ENCODE measurements at regions not wholly inside any gene's neighbourhood (a gene's known extent, or its start where the extent isn't known, plus 50 kb on each side); places are given as distances from the start of the nearest gene placed in this dataset.
A peak's percentile ranks its signal among the peaks of the same experiment; 100 is the strongest.

- no peak overlapping the region for H3K4me3 ChIP-seq
- 43% methylated on average over 5 of the region's 5 CpGs for WGBS (ENCODE audit: low lambda C conversion rate, missing lambda C conversion rate)
- no peak overlapping the region for H2AFZ ChIP-seq
- H3K4me1 ChIP-seq (ENCODE audit: insufficient read depth) = no peaks in the 10 kb centered on the region
- H3K9me3 ChIP-seq (ENCODE audit: low read depth) = no peaks in the 10 kb centered on the region
- no peaks in the 10 kb centered on the region for H3K36me3 ChIP-seq (replicated peaks; ENCODE audit: insufficient read depth, low read depth)
- TF ChIP-seq, protein P1, sequence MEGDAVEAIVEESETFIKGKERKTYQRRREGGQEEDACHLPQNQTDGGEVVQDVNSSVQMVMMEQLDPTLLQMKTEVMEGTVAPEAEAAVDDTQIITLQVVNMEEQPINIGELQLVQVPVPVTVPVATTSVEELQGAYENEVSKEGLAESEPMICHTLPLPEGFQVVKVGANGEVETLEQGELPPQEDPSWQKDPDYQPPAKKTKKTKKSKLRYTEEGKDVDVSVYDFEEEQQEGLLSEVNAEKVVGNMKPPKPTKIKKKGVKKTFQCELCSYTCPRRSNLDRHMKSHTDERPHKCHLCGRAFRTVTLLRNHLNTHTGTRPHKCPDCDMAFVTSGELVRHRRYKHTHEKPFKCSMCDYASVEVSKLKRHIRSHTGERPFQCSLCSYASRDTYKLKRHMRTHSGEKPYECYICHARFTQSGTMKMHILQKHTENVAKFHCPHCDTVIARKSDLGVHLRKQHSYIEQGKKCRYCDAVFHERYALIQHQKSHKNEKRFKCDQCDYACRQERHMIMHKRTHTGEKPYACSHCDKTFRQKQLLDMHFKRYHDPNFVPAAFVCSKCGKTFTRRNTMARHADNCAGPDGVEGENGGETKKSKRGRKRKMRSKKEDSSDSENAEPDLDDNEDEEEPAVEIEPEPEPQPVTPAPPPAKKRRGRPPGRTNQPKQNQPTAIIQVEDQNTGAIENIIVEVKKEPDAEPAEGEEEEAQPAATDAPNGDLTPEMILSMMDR (IDR thresholded peaks at IDR 0.05; ENCODE audit: poor library complexity) = peak; percentile 43
- no peak for TF ChIP-seq EZH2phosphoT487 (IDR thresholded peaks at IDR 0.05; ENCODE audit: low read depth, severe bottlenecking, unreplicated experiment)
- no peaks in the 10 kb centered on the region for H4K20me1 ChIP-seq (ENCODE audit: insufficient read depth, poor library complexity, severe bottlenecking)
- H3K79me2 ChIP-seq = no peaks in the 10 kb centered on the region
- no peaks in the 10 kb centered on the region for H3K9me2 ChIP-seq (replicated peaks; ENCODE audit: insufficient read depth)
- peak; percentile 37 for DNase-seq (ENCODE audit: low spot score)
- no peak overlapping the region for H3K4me2 ChIP-seq
- no peaks in the 10 kb centered on the region for H3K27me3 ChIP-seq
- H3K27ac ChIP-seq = no peak overlapping the region
These were observed 788.4 kb upstream of the PRMT6 start for GRCh38 chr1:106268070-106268469.

DNA sequence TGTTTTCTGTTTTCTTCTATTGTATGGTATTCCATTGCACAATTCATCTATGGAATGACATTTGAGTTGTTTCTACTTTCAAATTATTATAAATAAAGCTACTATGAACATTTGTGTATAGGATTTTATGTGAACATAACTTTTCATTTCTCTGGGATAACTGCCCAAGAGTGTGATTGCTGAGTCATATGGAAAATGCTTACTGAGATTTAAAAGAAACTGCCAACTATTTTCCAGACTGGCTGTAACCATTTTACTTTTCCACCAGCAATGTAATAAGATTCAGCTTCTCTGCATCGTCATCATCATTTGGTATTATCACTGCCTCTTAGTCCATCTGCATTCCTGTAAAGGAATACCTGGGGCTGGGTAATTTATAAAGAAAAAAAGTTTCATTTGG lies 779.6 kb upstream of the PRMT6 start:
- Histone ChIP-seq H4K20me1 (ENCODE audit: insufficient read depth, poor library complexity, severe bottlenecking) (no peaks in the 10 kb centered on the region), H3K4me3 (no peak overlapping the region), H3K4me2 (no peak overlapping the region), H3K27ac (no peak overlapping the region), H3K36me3 (replicated peaks; ENCODE audit: insufficient read depth, low read depth) (no peaks in the 10 kb centered on the region), H3K27me3 (no peaks in the 10 kb centered on the region), H2AFZ (no peak overlapping the region), H3K4me1 (ENCODE audit: insufficient read depth) (no peaks in the 10 kb centered on the region), H3K9me3 (ENCODE audit: low read depth) (no peaks in the 10 kb centered on the region), H3K79me2 (no peaks in the 10 kb centered on the region), H3K9me2 (replicated peaks; ENCODE audit: insufficient read depth) (no peaks in the 10 kb centered on the region)
- 72% methylated on average over 1 of the region's 1 CpG for WGBS (ENCODE audit: low lambda C conversion rate, missing lambda C conversion rate)
- TF ChIP-seq EZH2phosphoT487 (IDR thresholded peaks at IDR 0.05; ENCODE audit: low read depth, severe bottlenecking, unreplicated experiment) = no peak
- TF ChIP-seq EZH2 (IDR thresholded peaks at IDR 0.05; ENCODE audit: borderline replicate concordance) = no peak
- TF ChIP-seq, protein P1 (IDR thresholded peaks at IDR 0.05; ENCODE audit: poor library complexity) = no peak
- DNase-seq (ENCODE audit: low spot score) = no peak

GRCh38 chr1:106277786-106278185 lies 778.7 kb upstream of the PRMT6 start:
- WGBS (ENCODE audit: low lambda C conversion rate, missing lambda C conversion rate) = 67% methylated on average over 4 of the region's 4 CpGs
- H3K79me2 ChIP-seq = no peaks in the 10 kb centered on the region

More at GRCh38 chr1:106277786-106278185, 778.7 kb upstream of the PRMT6 start:
- no peak for DNase-seq (ENCODE audit: low spot score)
- Histone ChIP-seq H3K4me1 (ENCODE audit: insufficient read depth) (no peaks in the 10 kb centered on the region), H3K4me3 (no peak overlapping the region), H3K4me2 (no peak overlapping the region), H3K9me3 (ENCODE audit: low read depth) (no peaks in the 10 kb centered on the region), H3K9me2 (replicated peaks; ENCODE audit: insufficient read depth) (no peaks in the 10 kb centered on the region), H4K20me1 (ENCODE audit: insufficient read depth, poor library complexity, severe bottlenecking) (no peaks in the 10 kb centered on the region), H3K36me3 (replicated peaks; ENCODE audit: insufficient read depth, low read depth) (no peaks in the 10 kb centered on the region), H3K27me3 (no peaks in the 10 kb centered on the region), H2AFZ (no peak overlapping the region), H3K27ac (no peak overlapping the region)
- TF ChIP-seq EZH2phosphoT487 (IDR thresholded peaks at IDR 0.05; ENCODE audit: low read depth, severe bottlenecking, unreplicated experiment) = no peak
- no peak for TF ChIP-seq EZH2 (IDR thresholded peaks at IDR 0.05; ENCODE audit: borderline replicate concordance)
- TF ChIP-seq, protein P1 (IDR thresholded peaks at IDR 0.05; ENCODE audit: poor library complexity) = no peak
